ENCODE measurements at regions not wholly inside any gene's neighbourhood (a gene's known extent, or its start where the extent isn't known, plus 50 kb on each side); places are given as distances from the start of the nearest gene placed in this dataset.

GRCh38 chr9:7382304-7382703, 417.3 kb downstream of the DMAC1 start:
- Histone ChIP-seq H3K36me3 (no peaks in the 10 kb centered on the region), H3K9me3 (no peaks in the 10 kb centered on the region), H3K4me3 (no peak overlapping the region), H3K27ac (no peak overlapping the region), H3K27me3 (no peaks in the 10 kb centered on the region), H3K4me1 (no peaks in the 10 kb centered on the region)
- intact Hi-C loops (cut with DNase I): no loop called here
- WGBS (ENCODE audit: insufficient coverage, low coverage, low lambda C conversion rate, missing lambda C conversion rate): 75% methylated on average over 3 of the region's 3 CpGs
- TF ChIP-seq CTCF (IDR thresholded peaks at IDR 0.05): no peak
- TF ChIP-seq POLR2A (IDR thresholded peaks at IDR 0.05): no peak
- DNase-seq: no peak
- no peak for ATAC-seq

- DNase-seq: no peak
- intact Hi-C loops (cut with DNase I): no loop called here
- no peaks in the 10 kb centered on the region for H3K27me3 ChIP-seq
- ATAC-seq: no peak
- no peaks in the 10 kb centered on the region for H3K4me1 ChIP-seq
- H3K36me3 ChIP-seq: no peaks in the 10 kb centered on the region
- no peak for TF ChIP-seq CTCF (IDR thresholded peaks at IDR 0.05)
- no peak for TF ChIP-seq POLR2A (IDR thresholded peaks at IDR 0.05)
- no peak overlapping the region for H3K27ac ChIP-seq
- H3K9me3 ChIP-seq: no peaks in the 10 kb centered on the region
- no peak overlapping the region for H3K4me3 ChIP-seq
- 79% methylated on average over 2 of the region's 2 CpGs for WGBS (ENCODE audit: insufficient coverage, low coverage, low lambda C conversion rate, missing lambda C conversion rate)
These were observed 422.1 kb downstream of the DMAC1 start for GRCh38 chr9:7377489-7377888.

GRCh38 chr9:7376833-7377232, 422.7 kb downstream of the DMAC1 start:
- 74% methylated on average over 4 of the region's 5 CpGs for WGBS (ENCODE audit: insufficient coverage, low coverage, low lambda C conversion rate, missing lambda C conversion rate)
- Histone ChIP-seq H3K4me1 (no peaks in the 10 kb centered on the region), H3K4me3 (no peak overlapping the region), H3K27me3 (no peaks in the 10 kb centered on the region), H3K9me3 (no peaks in the 10 kb centered on the region), H3K27ac (no peak overlapping the region), H3K36me3 (no peaks in the 10 kb centered on the region)
- TF ChIP-seq CTCF (IDR thresholded peaks at IDR 0.05): no peak
- no peak for TF ChIP-seq POLR2A (IDR thresholded peaks at IDR 0.05)
- ATAC-seq (no peak), DNase-seq (no peak)
- intact Hi-C loops (cut with DNase I): no loop called here

- no peak for TF ChIP-seq POLR2A (IDR thresholded peaks at IDR 0.05)
- no peak for TF ChIP-seq CTCF (IDR thresholded peaks at IDR 0.05)
- Histone ChIP-seq H3K27ac (no peak overlapping the region), H3K27me3 (no peaks in the 10 kb centered on the region), H3K4me1 (no peaks in the 10 kb centered on the region), H3K4me3 (no peak overlapping the region), H3K9me3 (no peaks in the 10 kb centered on the region), H3K36me3 (no peaks in the 10 kb centered on the region)
- 46% methylated on average over 2 of the region's 2 CpGs for WGBS (ENCODE audit: insufficient coverage, low coverage, low lambda C conversion rate, missing lambda C conversion rate)
- intact Hi-C loops (cut with DNase I): no loop called here
- no peak for DNase-seq
- ATAC-seq: no peak
These were observed 423.4 kb downstream of the DMAC1 start for GRCh38 chr9:7376213-7376612.

GRCh38 chr9:7375013-7375511, 424.5 kb downstream of the DMAC1 start:
- H3K4me3 ChIP-seq: no peak overlapping the region
- ATAC-seq (no peak), DNase-seq (no peak)
- no peaks in the 10 kb centered on the region for H3K36me3 ChIP-seq
- TF ChIP-seq CTCF (IDR thresholded peaks at IDR 0.05) (no peak), POLR2A (IDR thresholded peaks at IDR 0.05) (no peak)
- peaks cover 0 to 9% (median under 1%) of the 10 kb centered on the region in 4 donors for H3K4me1 ChIP-seq
- H3K27ac ChIP-seq: no peak overlapping the region
- intact Hi-C loops (cut with DNase I): no loop called here
- WGBS (ENCODE audit: insufficient coverage, low coverage, low lambda C conversion rate, missing lambda C conversion rate): 43% methylated on average over 5 of the region's 5 CpGs
- H3K9me3 ChIP-seq: no peaks in the 10 kb centered on the region
- H3K27me3 ChIP-seq: no peaks in the 10 kb centered on the region

Measured in right lobe of liver (tissue), 6 donors.